Activated CD4-positive, alpha-beta memory T cell treated with anti-CD3 and anti-CD28 coated beads, Interleukin-2, amount 10 ng/mL, durations not matched to agents 7 days and 5 days (primary cell): ENCODE measurements at regions not wholly inside any gene's neighbourhood (a gene's known extent, or its start where the extent isn't known, plus 50 kb on each side); places are given as distances from the start of the nearest gene placed in this dataset.
A peak's percentile ranks its signal among the peaks of the same experiment; 100 is the strongest.
"Not testable (repeated sequence)": the region's sequence is repeated elsewhere in the genome, so short reads cannot be mapped to it uniquely, and the experiment has no call there.

Source experiments
- CTCF ChIA-PET: fragments of 350-600 bp; sonication (Branson Sonifier 250); formaldehyde crosslinking; loops from one replicate; lab custom pipeline; 2021; ENCODE audit warnings: antibody characterized with exemption, inconsistent platforms; lab: Charles Lee
- POLR2A ChIA-PET: fragments of 350-600 bp; sonication (Branson Sonifier 250); formaldehyde crosslinking; loops from one replicate; lab custom pipeline; 2021; ENCODE audit warnings: antibody characterized with exemption; lab: Charles Lee
- DNase-seq: peaks from one replicate; pipeline ENCODE4 v3.0.0-alpha.2; 2020
- H3K27ac Mint-ChIP-seq: one replicate; pipeline ENCODE4 v1.8.0; 2021; ENCODE audit warnings: mild to moderate bottlenecking, mixed read lengths
- H3K27me3 Mint-ChIP-seq: one replicate; pipeline ENCODE4 v1.8.0; 2021; ENCODE audit warnings: mixed read lengths
- H3K36me3 Mint-ChIP-seq: one replicate; pipeline ENCODE4 v1.8.0; 2021; ENCODE audit warnings: low read depth, mixed read lengths
- H3K4me1 Mint-ChIP-seq: one replicate; pipeline ENCODE4 v1.8.0; 2021; ENCODE audit warnings: mixed read lengths
- H3K4me3 Mint-ChIP-seq: one replicate; pipeline ENCODE4 v1.8.0; 2021; ENCODE audit warnings: mild to moderate bottlenecking, mixed read lengths
- H3K9me3 Mint-ChIP-seq: one replicate; pipeline ENCODE4 v1.8.0; 2021; ENCODE audit warnings: mixed read lengths

GRCh38 chr15:34528055-34528754, 55.2 kb downstream of the GOLGA8B start:
- CTCF ChIA-PET, DNase-seq, H3K9me3 Mint-ChIP-seq, H3K36me3 Mint-ChIP-seq, H3K4me3 Mint-ChIP-seq, H3K27me3 Mint-ChIP-seq, POLR2A ChIA-PET, H3K4me1 Mint-ChIP-seq, H3K27ac Mint-ChIP-seq: not testable (repeated sequence)

- H3K9me3 Mint-ChIP-seq, H3K27me3 Mint-ChIP-seq, H3K36me3 Mint-ChIP-seq, H3K4me1 Mint-ChIP-seq, H3K4me3 Mint-ChIP-seq, DNase-seq, H3K27ac Mint-ChIP-seq, CTCF ChIA-PET, POLR2A ChIA-PET: not testable (repeated sequence)
Observed at GRCh38 chr15:34527641-34528040, 55.8 kb downstream of the GOLGA8B start.

GRCh38 chr15:34523849-34524248, 59.6 kb downstream of the GOLGA8B start:
- H3K27ac Mint-ChIP-seq, CTCF ChIA-PET, DNase-seq, H3K4me3 Mint-ChIP-seq, POLR2A ChIA-PET, H3K9me3 Mint-ChIP-seq, H3K4me1 Mint-ChIP-seq, H3K27me3 Mint-ChIP-seq, H3K36me3 Mint-ChIP-seq: not testable (repeated sequence)

- H3K36me3 Mint-ChIP-seq, H3K4me1 Mint-ChIP-seq, H3K27me3 Mint-ChIP-seq, H3K4me3 Mint-ChIP-seq, DNase-seq, POLR2A ChIA-PET, H3K9me3 Mint-ChIP-seq, CTCF ChIA-PET, H3K27ac Mint-ChIP-seq: not testable (repeated sequence)
Observed at GRCh38 chr15:34522601-34523000, 60.9 kb downstream of the GOLGA8B start.

- CTCF ChIA-PET, H3K9me3 Mint-ChIP-seq, H3K36me3 Mint-ChIP-seq, H3K4me3 Mint-ChIP-seq, POLR2A ChIA-PET, DNase-seq, H3K27ac Mint-ChIP-seq, H3K4me1 Mint-ChIP-seq, H3K27me3 Mint-ChIP-seq: not testable (repeated sequence)
Observed at GRCh38 chr15:34521802-34522485, 61.5 kb downstream of the GOLGA8B start.

- POLR2A ChIA-PET, result no interaction called here
- CTCF ChIA-PET, result no interaction called here
- Mint-ChIP-seq H3K4me3 (no peak overlapping the region), H3K27ac (no peak overlapping the region), H3K9me3 (no peaks in the 10 kb centered on the region), H3K27me3 (peaks cover 12% of the 10 kb centered on the region), H3K36me3 (no peaks in the 10 kb centered on the region), H3K4me1 (no peaks in the 10 kb centered on the region)
- DNase-seq, result no peak
Observed at GRCh38 chr15:34520566-34520965, 62.9 kb downstream of the GOLGA8B start.

GRCh38 chr15:34520010-34520409, 63.4 kb downstream of the GOLGA8B start:
- H3K36me3 Mint-ChIP-seq, H3K4me3 Mint-ChIP-seq, H3K27ac Mint-ChIP-seq, CTCF ChIA-PET, H3K9me3 Mint-ChIP-seq, DNase-seq, H3K4me1 Mint-ChIP-seq, POLR2A ChIA-PET: not testable (repeated sequence)
- H3K27me3 Mint-ChIP-seq, result peaks cover 12% of the 10 kb centered on the region

GRCh38 chr15:34514251-34514670, 69.2 kb downstream of the GOLGA8B start:
- H3K27me3 Mint-ChIP-seq, result peaks cover 33% of the 10 kb centered on the region
- peak overlapping the region; percentile 75 for H3K4me3 Mint-ChIP-seq
- H3K9me3 Mint-ChIP-seq, result no peaks in the 10 kb centered on the region
- DNase-seq, result no peak
- ChIA-PET CTCF (no interaction called here), POLR2A (interaction anchor here (1.1 to 1.2 kb wide), 2 partner anchors 21 to 147 kb away, joined by 3 to 7 read pairs; partner anchors contain the start of gene LPCAT4)
- no peaks in the 10 kb centered on the region for H3K36me3 Mint-ChIP-seq
- H3K4me1 Mint-ChIP-seq, result peaks cover 12% of the 10 kb centered on the region
- no peak overlapping the region for H3K27ac Mint-ChIP-seq

GRCh38 chr15:34512628-34513027, 70.8 kb downstream of the GOLGA8B start:
- H3K4me3 Mint-ChIP-seq, result no peak overlapping the region
- ChIA-PET CTCF (no interaction called here), POLR2A (no interaction called here)
- no peak overlapping the region for H3K27ac Mint-ChIP-seq
- no peaks in the 10 kb centered on the region for H3K9me3 Mint-ChIP-seq
- peaks cover 12% of the 10 kb centered on the region for H3K4me1 Mint-ChIP-seq
- peaks cover 33% of the 10 kb centered on the region for H3K27me3 Mint-ChIP-seq
- no peaks in the 10 kb centered on the region for H3K36me3 Mint-ChIP-seq
- DNase-seq, result no peak

GRCh38 chr15:34501131-34501530, 63.5 kb upstream of the GOLGA8A start:
- Mint-ChIP-seq H3K27me3 (peaks cover 59% of the 10 kb centered on the region), H3K4me3 (no peak overlapping the region), H3K27ac (no peak overlapping the region), H3K4me1 (no peaks in the 10 kb centered on the region), H3K9me3 (no peaks in the 10 kb centered on the region), H3K36me3 (no peaks in the 10 kb centered on the region)
- CTCF ChIA-PET, result no interaction called here
- DNase-seq, result no peak
- POLR2A ChIA-PET, result no interaction called here

- Mint-ChIP-seq H3K27me3 (peaks cover 59% of the 10 kb centered on the region), H3K4me3 (no peak overlapping the region)
Observed at GRCh38 chr15:34496207-34496995, 58.8 kb upstream of the GOLGA8A start.

GRCh38 chr15:34495707-34496106, 58.1 kb upstream of the GOLGA8A start:
- peaks cover 61% of the 10 kb centered on the region for H3K27me3 Mint-ChIP-seq
- H3K27ac Mint-ChIP-seq, H3K9me3 Mint-ChIP-seq, H3K4me3 Mint-ChIP-seq, POLR2A ChIA-PET, H3K36me3 Mint-ChIP-seq, H3K4me1 Mint-ChIP-seq, CTCF ChIA-PET, DNase-seq: not testable (repeated sequence)

More at GRCh38 chr15:34496207-34496995, 58.8 kb upstream of the GOLGA8A start:
- Mint-ChIP-seq H3K4me1 (peaks cover 2% of the 10 kb centered on the region), H3K36me3 (peaks cover 4% of the 10 kb centered on the region), H3K9me3 (peaks cover 4% of the 10 kb centered on the region), H3K27ac (no peak overlapping the region)
- ChIA-PET POLR2A (no interaction called here), CTCF (interaction anchor here (0.7 kb wide), 1 partner anchor 20 kb away, joined by 6 read pairs; no protein-coding TSS in a partner anchor)
- DNase-seq, result no peak

- Mint-ChIP-seq H3K27me3 (peaks cover 59% of the 10 kb centered on the region), H3K9me3 (peaks cover 5% of the 10 kb centered on the region)
Observed at GRCh38 chr15:34494084-34494399, 56.4 kb upstream of the GOLGA8A start.

More at GRCh38 chr15:34494084-34494399, 56.4 kb upstream of the GOLGA8A start:
- Mint-ChIP-seq H3K4me1 (peaks cover 2% of the 10 kb centered on the region), H3K36me3 (peaks cover 5% of the 10 kb centered on the region), H3K27ac (no peak overlapping the region), H3K4me3 (no peak overlapping the region)
- ChIA-PET CTCF (no interaction called here), POLR2A (no interaction called here)
- no peak for DNase-seq
